HG02852 (cell line): ENCODE measurements at regions not wholly inside any gene's neighbourhood (a gene's known extent, or its start where the extent isn't known, plus 50 kb on each side); places are given as distances from the start of the nearest gene placed in this dataset.

ENCODE experiments used
- ATAC-seq: cut with Tn5 transposase; IDR thresholded peaks from one replicate; pipeline ENCODE4 v1.9.1; 2021; ENCODE audit warnings: mild to moderate bottlenecking, moderate library complexity; ENCODE audit not compliant: unreplicated experiment

- no peak for ATAC-seq
Observed at GRCh38 chr3:181764544-181764943, 52.8 kb downstream of the SOX2 start.

GRCh38 chr3:181770296-181770695 lies 58.6 kb downstream of the SOX2 start:
- no peak for ATAC-seq

- no peak for ATAC-seq
Observed at GRCh38 chr3:181771120-181771519, 59.4 kb downstream of the SOX2 start.

- ATAC-seq: no peak
Observed at GRCh38 chr3:181772166-181772565, 60.4 kb downstream of the SOX2 start.

- ATAC-seq: no peak
Observed at GRCh38 chr3:181773921-181774320, 62.2 kb downstream of the SOX2 start.

- no peak for ATAC-seq
Observed at GRCh38 chr3:181782306-181782954, 70.7 kb downstream of the SOX2 start.

- no peak for ATAC-seq
Observed at GRCh38 chr3:181790561-181790960, 78.8 kb downstream of the SOX2 start.

GRCh38 chr3:181791056-181791955 lies 79.6 kb downstream of the SOX2 start:
- no peak for ATAC-seq

GRCh38 chr3:181793006-181793405 lies 81.3 kb downstream of the SOX2 start:
- ATAC-seq: no peak

GRCh38 chr3:181794011-181794790 lies 82.5 kb downstream of the SOX2 start:
- ATAC-seq: no peak

GRCh38 chr3:181796641-181797040 lies 84.9 kb downstream of the SOX2 start:
- ATAC-seq: no peak

- ATAC-seq: no peak
Observed at GRCh38 chr3:181797431-181797830, 85.7 kb downstream of the SOX2 start.

GRCh38 chr3:181805703-181806102 lies 94.0 kb downstream of the SOX2 start:
- no peak for ATAC-seq

- no peak for ATAC-seq
Observed at GRCh38 chr3:181808053-181808452, 96.3 kb downstream of the SOX2 start.

GRCh38 chr3:181823716-181824115 lies 112.0 kb downstream of the SOX2 start:
- ATAC-seq: no peak

- no peak for ATAC-seq
Observed at GRCh38 chr3:181824961-181825360, 113.2 kb downstream of the SOX2 start.

- no peak for ATAC-seq
Observed at GRCh38 chr3:181839039-181839915, 127.6 kb downstream of the SOX2 start.

GRCh38 chr3:181839916-181840297 lies 128.2 kb downstream of the SOX2 start:
- no peak for ATAC-seq

GRCh38 chr3:181844211-181844610 lies 132.5 kb downstream of the SOX2 start:
- ATAC-seq: no peak

- no peak for ATAC-seq
Observed at GRCh38 chr3:181847276-181847675, 135.6 kb downstream of the SOX2 start.

- ATAC-seq: no peak
Observed at GRCh38 chr3:181851063-181851462, 139.3 kb downstream of the SOX2 start.
